HL-60 (cell line): ENCODE measurements at regions not wholly inside any gene's neighbourhood (a gene's known extent, or its start where the extent isn't known, plus 50 kb on each side); places are given as distances from the start of the nearest gene placed in this dataset.

Experiments
- DNase-seq, 2 experiments: peaks; one replicate each; pipeline ENCODE4 v3.0.0-alpha.2; 2010 to 2020; ENCODE audit warnings: low read depth in 1 of 2, low spot score in 1 of 2
- H3K27ac ChIP-seq: fragments of 250-450 bp; sonication (Bioruptor Pico); replicated peaks from 2 replicates; pipeline ENCODE4 v1.5.1; 2020; ENCODE audit warnings: mild to moderate bottlenecking, moderate library complexity
- H3K27me3 ChIP-seq: fragments of 250-450 bp; sonication (Bioruptor Pico); 2 replicates; pipeline ENCODE4 v1.5.1; 2021; ENCODE audit warnings: mild to moderate bottlenecking, moderate library complexity; ENCODE audit not compliant: insufficient read depth, poor library complexity, severe bottlenecking
- H3K4me3 ChIP-seq: replicated peaks from 2 replicates; pipeline ENCODE4 v1.5.1; 2011; ENCODE audit warnings: mild to moderate bottlenecking, control low read depth, low read length; ENCODE audit not compliant: insufficient read depth
- CTCF ChIP-seq: IDR thresholded peaks from one replicate; pipeline ENCODE4 v1.5.1; 2011; ENCODE audit warnings: low read length, control low read depth, inconsistent platforms; ENCODE audit not compliant: insufficient read depth
- GABPA ChIP-seq: IDR thresholded peaks from 2 replicates; pipeline ENCODE4 v1.6.1; 2012; ENCODE audit warnings: low read depth
- POLR2AphosphoS5 ChIP-seq: IDR thresholded peaks from 2 replicates; pipeline ENCODE4 v1.6.1; 2012; ENCODE audit warnings: low read depth
- REST ChIP-seq: IDR thresholded peaks from 2 replicates; pipeline ENCODE4 v1.6.1; 2012; ENCODE audit warnings: low read depth; ENCODE audit not compliant: insufficient replicate concordance
- SPI1 ChIP-seq: IDR thresholded peaks from 2 replicates; pipeline ENCODE4 v1.6.1; 2012; ENCODE audit warnings: low read depth, mild to moderate bottlenecking, borderline replicate concordance

- no peak overlapping the region for H3K4me3 ChIP-seq
- no peaks in the 10 kb centered on the region for H3K27me3 ChIP-seq
- TF ChIP-seq REST = no peak
- TF ChIP-seq SPI1 = no peak
- no peak for TF ChIP-seq GABPA
- no peak for TF ChIP-seq POLR2AphosphoS5
- no peak for TF ChIP-seq CTCF
- DNase-seq = no peak
- H3K27ac ChIP-seq = no peak overlapping the region
Observed at GRCh38 chr1:157412308-157412707, 140.0 kb downstream of the FCRL5 start.

- TF ChIP-seq POLR2AphosphoS5 (no peak), REST (no peak), GABPA (no peak), SPI1 (no peak), CTCF (no peak)
- H3K27ac ChIP-seq = no peak overlapping the region
- no peaks in the 10 kb centered on the region for H3K27me3 ChIP-seq
- DNase-seq = no peak
- no peak overlapping the region for H3K4me3 ChIP-seq
Observed at GRCh38 chr1:157411769-157412168, 140.5 kb downstream of the FCRL5 start.

GRCh38 chr1:157411064-157411463, 141.3 kb downstream of the FCRL5 start:
- Histone ChIP-seq H3K27me3 (no peaks in the 10 kb centered on the region), H3K4me3 (no peak overlapping the region), H3K27ac (no peak overlapping the region)
- no peak for DNase-seq
- TF ChIP-seq GABPA (no peak), REST (no peak), CTCF (no peak), SPI1 (no peak), POLR2AphosphoS5 (no peak)
